Dermis blood vessel endothelial cell (primary cell): ENCODE measurements at regions not wholly inside any gene's neighbourhood (a gene's known extent, or its start where the extent isn't known, plus 50 kb on each side); places are given as distances from the start of the nearest gene placed in this dataset.
"Not testable (repeated sequence)": the region's sequence is repeated elsewhere in the genome, so short reads cannot be mapped to it uniquely, and the experiment has no call there.

Experiments used
- DNase-seq: peaks from one replicate; pipeline ENCODE4 v3.0.0; 2010

DNA sequence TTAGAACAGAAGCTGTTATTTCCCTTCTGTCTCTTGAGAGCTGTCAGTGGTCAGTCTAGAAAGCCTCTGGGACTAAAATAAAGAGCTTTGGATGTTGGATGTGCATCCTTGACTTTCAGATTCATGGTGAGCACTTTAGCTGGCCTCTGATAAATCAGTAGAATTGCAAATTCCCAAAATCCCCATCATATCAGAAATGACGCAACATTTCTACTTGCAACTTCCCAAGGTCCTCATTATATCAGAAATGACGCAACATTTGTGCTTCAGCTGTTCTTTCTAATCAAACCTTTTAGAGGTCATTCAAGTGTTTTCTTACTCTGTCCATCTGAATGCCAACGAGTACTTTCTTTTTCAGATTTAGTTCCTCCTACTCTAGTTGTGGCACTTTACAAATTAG, 167.3 kb upstream of the MOCS2 start:
- DNase-seq = no peak

DNA sequence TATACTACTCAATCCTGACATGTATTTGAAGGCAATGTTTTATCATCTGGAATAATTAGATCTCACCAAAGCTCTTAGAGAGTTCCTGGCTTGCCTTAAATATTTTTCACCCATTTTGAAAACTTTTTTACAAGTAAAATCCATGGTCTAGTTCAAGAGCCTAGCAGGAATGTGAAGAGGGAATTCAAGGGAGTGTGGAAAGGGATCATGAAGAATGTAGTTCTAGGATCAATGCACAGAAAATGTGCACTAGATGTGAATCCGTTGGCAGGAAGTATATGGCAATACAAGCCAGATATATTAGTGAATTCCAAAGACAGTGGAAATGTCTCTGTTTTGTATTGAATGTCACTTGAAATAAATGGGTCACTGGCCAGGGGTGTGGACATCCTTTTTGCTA, 167.9 kb upstream of the MOCS2 start:
- no peak for DNase-seq

GRCh38 chr5:53287573-53287972, 178.0 kb upstream of the MOCS2 start:
- no peak for DNase-seq

DNA sequence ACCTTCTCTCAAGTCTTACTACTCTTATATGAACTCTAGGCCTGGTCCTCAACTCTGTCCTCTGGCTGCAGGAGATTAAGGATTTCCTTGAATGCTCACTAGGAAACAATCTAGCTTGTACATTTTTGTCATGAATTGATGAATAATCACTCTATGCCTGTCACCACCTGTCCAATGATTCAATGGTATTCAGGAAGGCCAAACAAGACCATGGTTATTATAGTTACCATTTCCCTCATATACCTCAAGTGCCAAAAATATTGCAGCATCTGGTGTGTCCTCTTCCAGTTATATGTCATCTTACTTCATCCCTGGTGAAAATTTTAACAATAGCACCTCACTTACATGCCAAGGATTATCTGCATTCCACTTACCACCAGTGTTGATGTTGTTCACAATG, 179.0 kb upstream of the MOCS2 start:
- DNase-seq = peak; percentile 7

GRCh38 chr5:53291047-53291446, 181.5 kb upstream of the MOCS2 start:
- DNase-seq = no peak

GRCh38 chr5:53291528-53291927, 182.0 kb upstream of the MOCS2 start:
- no peak for DNase-seq

DNA sequence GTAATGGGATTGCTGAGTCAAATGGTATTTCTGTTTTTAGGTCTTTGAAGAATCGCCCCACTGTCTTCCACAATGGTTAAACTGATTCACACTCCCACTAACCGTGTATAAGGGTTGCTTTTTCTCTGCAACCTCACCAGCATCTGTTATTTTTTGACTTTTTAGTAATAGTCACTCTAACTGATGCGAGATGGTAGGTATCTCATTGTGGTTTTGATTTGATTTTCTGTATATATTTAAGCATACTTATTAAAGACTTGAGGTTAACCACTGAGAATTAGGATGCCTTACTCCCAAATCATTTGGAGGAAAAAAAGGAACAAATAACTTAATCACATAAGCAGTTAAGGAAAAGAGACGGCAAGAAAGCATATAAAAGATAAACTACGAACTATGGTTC, 181.6 kb upstream of the FST start:
- no peak for DNase-seq

GRCh38 chr5:53302529-53302928, 177.9 kb upstream of the FST start:
- DNase-seq = no peak

DNA sequence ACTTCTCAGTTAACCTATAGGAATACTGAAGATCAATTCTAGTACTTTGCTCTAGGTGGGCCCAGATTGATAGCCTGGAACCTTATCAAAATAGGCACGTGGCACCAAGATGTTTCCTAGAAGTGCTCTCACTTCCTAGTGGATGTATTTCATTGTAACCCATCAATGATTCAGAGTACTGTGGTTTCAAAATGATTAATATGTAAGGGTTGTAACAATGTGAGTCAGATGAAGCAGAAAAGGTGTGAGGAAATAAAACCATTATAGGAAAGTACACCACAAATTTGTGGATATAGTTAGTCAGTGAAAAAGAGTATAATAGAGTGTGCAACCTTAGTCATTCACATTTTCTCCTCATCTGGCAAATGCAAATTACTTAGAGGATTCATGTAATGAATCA, 177.3 kb upstream of the FST start:
- peak; percentile 67 for DNase-seq

- not testable (repeated sequence) for DNase-seq
These were observed 175.1 kb upstream of the FST start for GRCh38 chr5:53305316-53305715.

GRCh38 chr5:53309653-53310052, 170.8 kb upstream of the FST start:
- DNase-seq = no peak

DNA sequence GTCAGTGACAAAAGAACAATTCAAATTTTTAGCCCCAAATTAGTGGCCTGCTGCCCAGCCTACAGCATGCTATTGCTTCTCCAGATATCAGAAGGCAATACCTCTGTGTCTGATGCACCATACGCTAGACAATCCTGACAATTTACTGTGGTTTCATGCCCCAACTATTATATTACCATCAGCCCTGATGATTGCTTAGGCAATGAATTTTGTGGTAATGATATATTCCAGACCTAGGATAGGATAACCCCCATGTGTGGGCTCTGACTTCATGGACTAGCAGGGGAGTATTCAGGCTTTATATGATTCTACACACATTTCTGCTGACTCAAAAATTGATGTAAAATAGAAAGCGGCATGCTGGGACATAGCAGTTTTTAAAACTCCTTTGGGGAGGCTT, 168.7 kb upstream of the FST start:
- DNase-seq = no peak

- DNase-seq = no peak
These were observed 167.3 kb upstream of the FST start for GRCh38 chr5:53313145-53313544.

DNA sequence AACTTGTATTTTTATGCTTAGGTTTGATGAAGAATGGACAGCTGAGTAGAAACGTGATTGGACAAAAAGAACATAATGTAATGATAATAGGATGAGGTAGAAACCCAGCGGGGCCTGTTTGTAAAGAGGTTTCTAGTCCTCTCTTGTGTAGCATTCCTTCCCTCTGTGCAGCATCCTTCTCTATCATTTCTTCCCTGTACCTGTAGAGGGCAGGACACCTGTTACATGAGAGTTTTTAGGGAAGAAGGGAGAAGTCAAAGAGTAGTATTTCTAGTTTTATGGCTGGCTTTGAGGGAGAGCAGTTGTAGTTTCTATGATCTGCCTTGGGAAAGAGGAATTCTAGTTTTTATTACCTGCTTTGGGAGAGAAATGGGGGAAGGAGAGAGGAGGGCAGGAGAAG, 162.1 kb upstream of the FST start:
- DNase-seq = no peak

DNA sequence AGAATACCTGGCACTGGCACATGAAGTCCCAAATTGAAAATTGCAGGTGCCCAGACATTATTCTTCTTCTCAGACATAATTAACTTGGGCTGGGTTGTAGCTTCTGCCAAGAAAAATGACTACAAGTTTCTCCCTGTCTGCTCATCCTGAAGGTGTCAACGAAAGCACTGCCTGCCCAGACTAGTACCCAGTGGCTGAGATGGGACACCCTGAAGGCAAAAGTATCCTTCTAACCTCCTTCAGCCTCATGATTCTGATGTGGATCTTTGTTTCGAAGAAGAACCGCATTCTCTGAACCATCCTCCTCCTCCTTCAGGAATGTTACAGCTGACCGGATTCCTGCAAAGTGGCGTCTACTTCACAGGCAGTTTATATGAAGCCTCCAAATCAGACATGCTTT, 161.1 kb upstream of the FST start:
- DNase-seq = no peak

DNA sequence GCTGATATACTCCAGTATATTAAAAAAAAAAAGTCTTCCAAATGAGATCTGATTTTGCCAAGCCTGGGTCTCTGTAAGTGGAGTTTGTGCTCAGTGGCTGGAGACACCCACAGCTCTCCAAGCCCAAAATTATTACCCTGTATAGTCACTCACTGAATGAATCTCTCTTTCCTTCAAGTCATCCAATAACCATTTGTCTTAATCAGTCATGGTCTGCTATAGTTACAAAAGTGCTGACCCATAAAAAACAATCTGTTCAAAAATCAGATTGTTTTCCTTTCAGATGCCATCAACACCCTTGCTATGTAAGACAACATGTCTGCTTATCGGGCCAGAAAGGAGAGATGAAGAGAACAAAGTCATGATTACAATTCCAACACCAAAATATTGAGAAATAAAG, 159.4 kb upstream of the FST start:
- no peak for DNase-seq

GRCh38 chr5:53321721-53322120, 158.7 kb upstream of the FST start:
- no peak for DNase-seq

GRCh38 chr5:53322257-53322656, 158.2 kb upstream of the FST start:
- no peak for DNase-seq

- peak; percentile 12 for DNase-seq
These were observed 156.9 kb upstream of the FST start for GRCh38 chr5:53323511-53323910.

DNA sequence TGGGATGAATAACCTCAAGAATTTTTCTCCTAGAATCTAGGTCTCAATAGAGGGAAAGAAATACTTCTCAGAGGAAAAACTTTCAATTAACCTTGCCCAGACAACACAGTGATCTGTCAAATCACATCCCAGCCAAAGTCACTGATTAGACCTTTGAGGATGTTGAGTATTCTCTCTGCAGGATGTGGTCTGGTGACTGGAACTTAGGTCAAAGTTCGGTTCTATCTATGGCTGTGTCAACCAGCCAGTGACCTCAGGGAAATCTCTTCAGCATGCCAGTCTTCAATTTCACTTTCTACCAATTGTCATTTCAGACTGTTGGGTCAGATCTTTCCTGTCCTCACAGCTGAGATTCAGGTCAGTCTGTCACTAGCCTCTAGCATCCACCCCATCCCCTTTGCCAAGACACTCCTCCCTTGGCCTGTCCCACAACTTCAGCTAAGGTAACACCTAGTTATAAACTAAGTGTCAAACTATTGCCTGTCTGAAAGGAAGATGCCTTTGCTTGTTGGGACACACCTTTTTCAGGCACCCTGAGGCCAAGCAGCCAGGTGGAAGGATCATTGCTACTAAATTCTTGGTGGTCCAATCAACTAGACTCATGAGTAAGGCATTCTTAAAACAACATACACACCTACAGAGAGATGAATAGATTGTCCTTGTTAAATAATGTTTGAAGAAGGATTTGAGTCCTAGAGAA, 156.3 kb upstream of the FST start:
- DNase-seq = no peak

DNA sequence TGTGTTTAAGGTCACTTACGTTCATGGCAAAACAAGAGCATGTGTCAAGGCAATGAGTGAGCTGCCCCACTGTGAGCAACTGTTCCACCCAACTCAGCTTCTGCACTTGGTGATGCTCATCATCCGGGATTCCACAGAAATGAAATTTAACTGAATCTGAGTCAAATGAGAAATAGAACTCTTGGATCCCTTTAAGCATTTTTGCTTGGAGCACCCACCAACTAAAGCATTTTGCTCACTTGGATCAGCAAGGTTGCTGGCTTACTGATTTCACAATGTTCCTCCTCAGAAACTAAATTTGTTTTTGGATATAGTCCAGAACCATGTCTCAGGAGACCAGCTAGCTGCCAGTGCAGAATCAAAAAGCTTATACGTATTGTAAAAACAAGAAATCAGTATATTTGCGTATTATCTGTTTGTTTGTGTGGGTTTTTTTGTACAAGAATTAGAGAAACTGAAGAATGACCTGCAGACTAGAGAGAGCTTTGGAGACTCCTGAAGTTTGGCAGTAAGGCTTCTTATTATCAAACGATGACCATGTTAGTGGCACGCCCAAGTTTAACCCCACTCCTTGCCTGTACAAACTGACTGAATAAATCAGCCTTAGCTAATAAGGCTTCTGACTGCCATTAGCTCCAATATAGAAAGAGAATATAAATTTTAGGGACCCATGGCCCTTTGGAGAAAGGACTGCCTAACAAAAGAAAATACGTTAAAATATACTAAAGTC, 153.8 kb upstream of the FST start:
- DNase-seq = no peak

DNA sequence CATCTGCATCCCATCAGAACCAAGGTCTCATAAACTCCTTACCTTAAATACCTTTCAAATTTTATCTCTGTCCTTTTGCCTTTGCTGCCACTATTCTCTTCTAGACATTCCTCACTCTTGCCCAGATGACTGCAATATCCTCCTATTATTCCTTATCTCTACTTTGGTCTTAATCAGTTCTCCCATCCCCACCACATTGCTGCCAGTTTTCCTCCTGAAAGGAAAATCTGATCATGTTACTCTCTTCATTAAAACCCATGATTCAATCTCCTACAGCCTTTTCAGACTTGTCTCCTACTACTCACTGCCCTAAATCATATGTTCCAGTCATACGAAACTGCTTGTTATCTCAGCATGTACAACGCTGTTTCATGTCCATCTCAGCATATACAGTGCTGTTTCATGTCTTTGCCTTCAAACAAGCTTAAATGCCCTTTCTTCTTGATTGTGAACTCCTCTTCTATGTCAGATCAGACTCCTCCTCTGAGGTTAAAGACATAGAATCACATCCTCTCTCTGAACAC, 152.6 kb upstream of the FST start:
- DNase-seq = peak; percentile 61

- no peak for DNase-seq
These were observed 149.9 kb upstream of the FST start for GRCh38 chr5:53330491-53330890.

DNA sequence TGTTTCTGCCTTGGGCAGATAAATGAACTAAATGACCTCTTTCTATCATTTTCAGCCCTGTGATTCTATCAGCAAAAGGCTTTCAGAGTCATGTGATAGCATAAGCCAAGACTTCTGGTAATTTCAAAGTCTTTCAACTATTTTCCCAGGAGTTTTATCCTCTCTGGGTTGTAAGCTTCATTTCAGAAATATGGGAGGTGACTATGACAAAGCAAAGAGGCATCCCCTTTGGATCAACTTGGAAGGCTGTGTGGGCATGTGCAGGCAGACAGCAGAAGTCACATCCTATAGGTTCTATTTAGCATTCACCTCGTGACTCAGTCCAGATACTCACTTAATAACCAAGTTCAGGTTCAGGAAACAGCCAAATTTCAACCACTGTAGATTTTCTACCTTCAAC, 149.0 kb upstream of the FST start:
- no peak for DNase-seq
